Parathyroid adenoma (tissue), 2 donors: ENCODE measurements at regions not wholly inside any gene's neighbourhood (a gene's known extent, or its start where the extent isn't known, plus 50 kb on each side); places are given as distances from the start of the nearest gene placed in this dataset.

Experiments
- H2AFZ ChIP-seq: fragments of 300-600 bp; sonication (generic); one replicate; pipeline ENCODE4 v1.7.0; 2017; ENCODE audit warnings: antibody characterized with exemption, mild to moderate bottlenecking
- H3K27ac ChIP-seq: fragments of 300-600 bp; sonication (generic); one replicate; pipeline ENCODE4 v1.7.0; 2017
- H3K27me3 ChIP-seq: fragments of 300-600 bp; sonication (generic); one replicate; pipeline ENCODE4 v1.7.0; 2017; ENCODE audit warnings: low read length; ENCODE audit not compliant: control insufficient read depth, insufficient read depth
- H3K36me3 ChIP-seq: fragments of 300-600 bp; sonication (generic); one replicate; pipeline ENCODE4 v1.7.0; 2017; ENCODE audit warnings: low read length; ENCODE audit not compliant: control insufficient read depth, insufficient read depth
- H3K4me1 ChIP-seq: fragments of 300-600 bp; sonication (generic); one replicate; pipeline ENCODE4 v1.7.0; 2017; ENCODE audit warnings: control low read depth
- H3K4me2 ChIP-seq: fragments of 300-600 bp; sonication (generic); one replicate; pipeline ENCODE4 v1.7.0; 2017; ENCODE audit warnings: low read length
- H3K4me3 ChIP-seq: fragments of 300-600 bp; sonication (generic); one replicate; pipeline ENCODE4 v1.7.0; 2017; ENCODE audit warnings: low read depth, low read length
- H3K79me2 ChIP-seq: fragments of 300-600 bp; sonication (generic); one replicate; pipeline ENCODE4 v1.7.0; 2017; ENCODE audit warnings: control low read depth
- H3K9ac ChIP-seq: fragments of 300-600 bp; sonication (generic); one replicate; pipeline ENCODE4 v1.7.0; 2017; ENCODE audit warnings: mild to moderate bottlenecking
- H3K9me3 ChIP-seq: fragments of 300-600 bp; sonication (generic); one replicate; pipeline ENCODE4 v1.7.0; 2017; ENCODE audit warnings: low read length; ENCODE audit not compliant: control insufficient read depth
- CTCF ChIP-seq: fragments of 300-600 bp; sonication (generic); IDR thresholded peaks from one replicate; pipeline ENCODE4 v1.7.0; 2017; ENCODE audit warnings: antibody characterized with exemption, mild to moderate bottlenecking
- donor health status: primary hyperparathyroidism.

DNA sequence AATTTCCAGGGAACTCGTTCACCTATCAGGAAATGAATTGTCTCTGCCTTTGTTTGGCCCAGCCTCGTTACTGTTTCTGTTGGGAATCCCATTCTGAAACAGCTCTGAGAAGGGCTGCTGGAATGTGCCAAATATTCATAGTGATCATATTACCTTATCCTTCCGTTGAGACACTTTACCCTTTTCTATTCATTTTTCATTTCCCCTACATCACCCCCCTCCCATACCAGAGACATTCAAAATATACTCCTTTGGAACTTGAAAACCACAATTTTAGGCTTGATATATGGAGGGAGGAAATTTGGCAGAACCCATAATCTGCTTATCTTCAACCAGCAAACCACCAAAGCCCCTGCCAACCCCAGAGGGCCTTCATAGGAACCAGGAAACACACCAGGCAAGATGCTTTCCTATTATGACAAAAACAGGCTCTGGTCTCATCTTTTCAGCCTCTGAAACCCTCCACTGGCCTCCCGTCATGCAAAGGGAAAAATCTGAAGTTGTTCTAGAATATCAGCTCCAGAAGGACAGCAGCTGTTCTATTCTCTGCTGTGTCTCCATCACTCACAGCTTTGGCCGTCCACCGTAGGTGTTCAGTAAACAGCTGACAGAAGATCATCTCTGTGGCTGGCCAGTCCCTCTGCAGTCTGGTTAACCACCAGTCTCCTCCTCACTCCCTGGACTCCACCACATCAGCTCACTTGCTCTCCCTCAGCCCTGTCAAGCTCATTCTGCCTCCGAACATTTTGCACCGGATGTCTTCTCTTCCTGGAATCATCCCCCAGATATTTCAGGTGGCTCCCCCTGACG, 217.2 kb upstream of the WWC1 start:
- Histone ChIP-seq H3K27ac (no peak overlapping the region), H3K9ac (no peak overlapping the region)

DNA sequence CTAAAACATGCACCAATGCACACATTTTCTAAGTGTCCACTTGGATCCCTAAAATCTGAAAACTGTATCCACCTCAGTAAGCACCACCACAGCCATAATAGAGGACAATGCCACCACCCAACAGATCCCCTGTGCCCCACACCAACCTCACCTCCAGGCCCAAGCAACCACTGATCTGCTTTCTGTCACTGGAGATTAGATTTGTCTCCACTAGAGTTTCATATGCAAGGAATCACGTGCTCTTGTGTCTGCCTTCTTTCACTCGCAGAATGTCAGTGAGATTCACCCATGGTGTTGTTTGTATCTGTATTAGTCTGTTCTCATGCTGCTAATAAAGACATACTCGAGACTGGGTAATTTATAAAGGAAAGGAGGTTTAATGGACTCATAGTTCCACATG, 216.1 kb upstream of the WWC1 start:
- H3K9ac ChIP-seq = no peak overlapping the region
- H3K4me2 ChIP-seq = no peak overlapping the region
- no peak for TF ChIP-seq CTCF
- H3K36me3 ChIP-seq = no peaks in the 10 kb centered on the region
- no peak overlapping the region for H3K4me3 ChIP-seq
- no peaks in the 10 kb centered on the region for H3K4me1 ChIP-seq
- no peaks in the 10 kb centered on the region for H3K79me2 ChIP-seq
- no peaks in the 10 kb centered on the region for H3K9me3 ChIP-seq
- no peak overlapping the region for H3K27ac ChIP-seq
- no peaks in the 10 kb centered on the region for H3K27me3 ChIP-seq
- H2AFZ ChIP-seq = no peak overlapping the region

More for the DNA sequence above, 217.2 kb upstream of the WWC1 start:
- no peaks in the 10 kb centered on the region for H3K79me2 ChIP-seq
- H3K4me1 ChIP-seq = no peaks in the 10 kb centered on the region
- H3K9me3 ChIP-seq = no peaks in the 10 kb centered on the region
- no peak overlapping the region for H2AFZ ChIP-seq
- no peak overlapping the region for H3K4me2 ChIP-seq
- H3K4me3 ChIP-seq = no peak overlapping the region
- TF ChIP-seq CTCF = no peak
- no peaks in the 10 kb centered on the region for H3K27me3 ChIP-seq
- H3K36me3 ChIP-seq = no peaks in the 10 kb centered on the region

DNA sequence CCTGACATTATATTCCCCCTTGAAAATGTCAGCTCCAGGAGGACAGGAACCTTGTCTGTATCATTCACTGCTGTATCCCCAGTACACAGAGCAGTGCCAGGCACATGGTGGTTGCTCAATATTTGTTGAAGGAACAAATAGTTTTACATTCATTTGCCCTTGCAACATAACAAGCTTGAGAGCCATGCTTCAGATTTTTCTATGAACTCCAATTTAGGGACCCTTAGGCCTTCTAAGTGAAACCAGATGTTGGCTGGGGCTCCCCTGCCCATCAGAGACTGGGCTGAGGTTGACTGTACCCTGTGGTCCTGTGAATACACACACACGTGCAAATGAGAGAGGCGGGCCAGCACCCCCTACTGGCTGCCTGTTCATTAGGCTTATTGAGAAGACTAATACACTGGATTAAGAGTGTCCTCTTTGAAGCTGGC, 214.9 kb upstream of the WWC1 start:
- Histone ChIP-seq H3K27me3 (no peaks in the 10 kb centered on the region), H3K9me3 (no peaks in the 10 kb centered on the region), H3K36me3 (no peaks in the 10 kb centered on the region), H3K79me2 (no peaks in the 10 kb centered on the region), H3K4me3 (no peak overlapping the region), H2AFZ (no peak overlapping the region), H3K9ac (no peak overlapping the region), H3K4me1 (no peaks in the 10 kb centered on the region), H3K27ac (no peak overlapping the region), H3K4me2 (no peak overlapping the region)
- no peak for TF ChIP-seq CTCF

DNA sequence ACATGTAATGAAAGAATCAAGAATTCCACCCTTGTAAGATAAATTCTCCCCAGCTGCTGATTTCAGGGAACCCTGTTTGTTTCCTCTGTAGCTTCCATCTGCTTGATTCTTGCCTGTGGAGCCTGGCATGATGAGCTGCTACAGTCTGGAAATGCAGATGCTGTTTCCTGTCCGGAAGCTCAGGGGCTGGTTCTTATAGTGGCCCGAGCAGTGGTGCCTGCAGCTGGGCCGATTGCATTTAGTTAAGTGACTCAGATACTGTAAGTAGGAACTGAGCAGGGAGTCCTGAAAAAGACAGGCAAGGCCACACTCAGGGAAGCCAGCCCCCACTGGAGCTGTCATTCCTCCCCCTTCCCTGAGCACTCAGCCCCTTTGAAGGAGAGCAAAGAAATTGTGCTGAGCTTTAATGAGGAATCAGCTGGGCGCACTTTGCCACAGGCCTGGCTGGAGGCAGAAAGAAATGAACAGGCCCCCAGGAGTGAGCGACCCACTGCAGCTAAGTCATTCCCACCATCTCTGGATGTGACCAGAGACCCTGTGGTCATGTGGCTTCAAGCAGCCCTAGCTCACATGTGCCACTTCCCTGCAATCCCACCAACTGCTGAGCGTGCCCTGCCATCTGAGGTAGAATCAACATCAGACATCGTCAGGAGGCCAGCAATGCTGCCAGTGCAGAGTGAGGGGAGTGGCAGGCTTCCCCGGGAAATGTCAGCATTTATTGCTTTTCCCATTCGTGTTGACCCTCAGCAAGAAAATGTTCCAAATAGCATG, 206.0 kb upstream of the WWC1 start:
- H3K27ac ChIP-seq = no peak overlapping the region
- H3K9ac ChIP-seq = no peak overlapping the region
- no peak overlapping the region for H3K4me2 ChIP-seq
- no peak for TF ChIP-seq CTCF
- H3K9me3 ChIP-seq = no peaks in the 10 kb centered on the region
- H3K36me3 ChIP-seq = no peaks in the 10 kb centered on the region
- H3K4me3 ChIP-seq = no peak overlapping the region
- H3K27me3 ChIP-seq = no peaks in the 10 kb centered on the region
- H3K4me1 ChIP-seq = no peaks in the 10 kb centered on the region
- H2AFZ ChIP-seq = no peak overlapping the region
- H3K79me2 ChIP-seq = no peaks in the 10 kb centered on the region
